Suprapubic skin (tissue), 4 donors: ENCODE measurements at regions not wholly inside any gene's neighbourhood (a gene's known extent, or its start where the extent isn't known, plus 50 kb on each side); places are given as distances from the start of the nearest gene placed in this dataset.

Experiments used
- EP300 ChIP-seq: sonication (generic); formaldehyde crosslinking; IDR thresholded peaks from one replicate; pipeline ENCODE4 v1.6.1; 2017; ENCODE audit warnings: antibody characterized with exemption
- POLR2A ChIP-seq, 2 donors: fragments of 450-650 bp; IDR thresholded peaks; one replicate each; pipeline ENCODE4 v1.6.1; 2017; ENCODE audit warnings: antibody characterized with exemption in 2 of 2, mild to moderate bottlenecking in 2 of 2, moderate library complexity in 2 of 2
- POLR2AphosphoS5 ChIP-seq, 3 donors: sonication (generic); formaldehyde crosslinking; IDR thresholded peaks; one replicate each; pipeline ENCODE4 v1.6.1; 2017; ENCODE audit warnings: antibody characterized with exemption in 3 of 3
- TF ChIP-seq, protein P1 (sequence below), 2 donors: fragments of 200-600 bp in 1 of 2; fragments of 450-650 bp in 1 of 2; sonication (generic) in 1 of 2; IDR thresholded peaks; one replicate each; pipeline ENCODE4 v1.5.1; 2016 to 2019; ENCODE audit warnings: antibody characterized with exemption in 2 of 2, mild to moderate bottlenecking in 1 of 2, moderate library complexity in 1 of 2

DNA sequence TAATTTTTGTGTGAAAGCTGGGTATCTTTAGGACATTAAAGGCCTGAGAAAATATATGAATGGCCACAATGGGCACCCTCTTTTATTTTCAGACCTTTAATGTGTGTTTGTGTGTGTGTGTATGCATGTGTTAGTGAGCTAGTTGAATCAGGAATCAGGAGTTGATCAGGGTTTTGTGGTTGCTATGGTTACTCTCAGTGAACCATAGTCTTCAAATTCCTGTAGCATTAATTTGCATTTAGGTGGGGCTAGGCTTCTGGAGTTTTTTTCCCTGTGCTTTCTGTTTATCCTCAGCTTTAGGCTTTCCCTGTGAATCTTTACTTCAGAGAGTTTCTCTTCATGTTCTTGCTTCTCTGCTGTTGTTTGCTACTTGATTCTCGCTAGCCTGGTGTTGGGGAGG, 122.0 kb upstream of the ONECUT1 start:
- TF ChIP-seq, protein P1, sequence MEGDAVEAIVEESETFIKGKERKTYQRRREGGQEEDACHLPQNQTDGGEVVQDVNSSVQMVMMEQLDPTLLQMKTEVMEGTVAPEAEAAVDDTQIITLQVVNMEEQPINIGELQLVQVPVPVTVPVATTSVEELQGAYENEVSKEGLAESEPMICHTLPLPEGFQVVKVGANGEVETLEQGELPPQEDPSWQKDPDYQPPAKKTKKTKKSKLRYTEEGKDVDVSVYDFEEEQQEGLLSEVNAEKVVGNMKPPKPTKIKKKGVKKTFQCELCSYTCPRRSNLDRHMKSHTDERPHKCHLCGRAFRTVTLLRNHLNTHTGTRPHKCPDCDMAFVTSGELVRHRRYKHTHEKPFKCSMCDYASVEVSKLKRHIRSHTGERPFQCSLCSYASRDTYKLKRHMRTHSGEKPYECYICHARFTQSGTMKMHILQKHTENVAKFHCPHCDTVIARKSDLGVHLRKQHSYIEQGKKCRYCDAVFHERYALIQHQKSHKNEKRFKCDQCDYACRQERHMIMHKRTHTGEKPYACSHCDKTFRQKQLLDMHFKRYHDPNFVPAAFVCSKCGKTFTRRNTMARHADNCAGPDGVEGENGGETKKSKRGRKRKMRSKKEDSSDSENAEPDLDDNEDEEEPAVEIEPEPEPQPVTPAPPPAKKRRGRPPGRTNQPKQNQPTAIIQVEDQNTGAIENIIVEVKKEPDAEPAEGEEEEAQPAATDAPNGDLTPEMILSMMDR (IDR thresholded peaks at IDR 0.05): no peak
- TF ChIP-seq EP300 (no peak), POLR2A (IDR thresholded peaks at IDR 0.05) (no peak), POLR2AphosphoS5 (IDR thresholded peaks at IDR 0.05) (no peak)
